ENCODE measurements at regions not wholly inside any gene's neighbourhood (a gene's known extent, or its start where the extent isn't known, plus 50 kb on each side); places are given as distances from the start of the nearest gene placed in this dataset.

DNA sequence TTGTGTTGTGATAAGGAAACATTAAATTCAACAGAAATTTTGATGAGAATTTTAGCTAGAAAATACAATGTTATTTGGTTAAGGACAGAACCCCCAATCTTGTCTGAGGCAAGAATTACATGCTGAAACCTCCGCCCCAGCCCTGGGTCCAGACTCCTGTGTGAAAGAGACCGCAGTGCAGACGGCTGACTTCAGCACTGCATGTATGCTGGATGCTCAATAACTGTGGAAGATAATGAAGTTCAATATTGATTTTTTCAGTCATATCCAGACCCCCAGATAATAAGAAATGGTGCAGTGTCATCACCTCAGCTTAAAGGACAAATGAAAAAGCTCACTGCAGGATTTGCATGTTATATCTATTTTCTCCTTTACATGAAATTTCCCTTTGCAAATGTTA is 188.3 kb upstream of the CNTN4 start:
- TF ChIP-seq, protein P1, sequence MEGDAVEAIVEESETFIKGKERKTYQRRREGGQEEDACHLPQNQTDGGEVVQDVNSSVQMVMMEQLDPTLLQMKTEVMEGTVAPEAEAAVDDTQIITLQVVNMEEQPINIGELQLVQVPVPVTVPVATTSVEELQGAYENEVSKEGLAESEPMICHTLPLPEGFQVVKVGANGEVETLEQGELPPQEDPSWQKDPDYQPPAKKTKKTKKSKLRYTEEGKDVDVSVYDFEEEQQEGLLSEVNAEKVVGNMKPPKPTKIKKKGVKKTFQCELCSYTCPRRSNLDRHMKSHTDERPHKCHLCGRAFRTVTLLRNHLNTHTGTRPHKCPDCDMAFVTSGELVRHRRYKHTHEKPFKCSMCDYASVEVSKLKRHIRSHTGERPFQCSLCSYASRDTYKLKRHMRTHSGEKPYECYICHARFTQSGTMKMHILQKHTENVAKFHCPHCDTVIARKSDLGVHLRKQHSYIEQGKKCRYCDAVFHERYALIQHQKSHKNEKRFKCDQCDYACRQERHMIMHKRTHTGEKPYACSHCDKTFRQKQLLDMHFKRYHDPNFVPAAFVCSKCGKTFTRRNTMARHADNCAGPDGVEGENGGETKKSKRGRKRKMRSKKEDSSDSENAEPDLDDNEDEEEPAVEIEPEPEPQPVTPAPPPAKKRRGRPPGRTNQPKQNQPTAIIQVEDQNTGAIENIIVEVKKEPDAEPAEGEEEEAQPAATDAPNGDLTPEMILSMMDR (IDR thresholded peaks at IDR 0.05), result no peak
- TF ChIP-seq POLR2A (IDR thresholded peaks at IDR 0.05), result no peak

All from lower leg skin (tissue), 3 donors.